K562 (cell line): ENCODE measurements at regions not wholly inside any gene's neighbourhood (a gene's known extent, or its start where the extent isn't known, plus 50 kb on each side); places are given as distances from the start of the nearest gene placed in this dataset.

Experiments used
- ATAC-seq: fragments of 200-7000 bp; cut with Tn5 transposase; 3 replicates; pipeline ENCODE4 v1.9.1; 2020; ENCODE audit warnings: moderate library complexity
- BruUV-seq: library from RNA; stranded (reverse); fragments of 400-500 nt; replicated peaks from 2 replicates; lab custom pipeline; 2021; lab: Mats Ljungman, UMichigan
- CTCF ChIA-PET: fragments of 300-600 bp; formaldehyde crosslinking; extraction: SDS; loops from one replicate; lab custom pipeline; 2021; ENCODE audit warnings: low intra/inter-chr PET ratio; lab: Yijun Ruan, JAX
- POLR2A ChIA-PET: fragments of 300-600, 350-650 bp; sonication (Branson Sonifier 250); formaldehyde crosslinking; extraction: SDS; loops from one replicate; lab custom pipeline; 2021; ENCODE audit warnings: antibody characterized with exemption, inconsistent platforms; lab: Yijun Ruan, JAX
- DNase-seq, 4 experiments: peaks; one replicate each; pipeline versions ENCODE4 v3.0.0 to v3.0.0-alpha.2; 2011 to 2018; ENCODE audit warnings: low spot score in 3 of 4, mixed read lengths in 3 of 4; ENCODE audit errors: extremely low read depth in 1 of 4
- FAIRE-seq: peaks from 2 replicates; lab custom pipeline; 2011; peaks lifted over from hg19 to GRCh38; lab: Jason Lieb, UNC
- H2AFZ ChIP-seq: 2 replicates; pipeline ENCODE4 v1.6.0; 2011; ENCODE audit warnings: low read depth, low read length, control low read depth, inconsistent platforms
- H3K27ac ChIP-seq: fragments of 200-600 bp; 3 replicates; pipeline ENCODE4 v1.8.0; 2011; ENCODE audit warnings: low read depth, mild to moderate bottlenecking, control low read depth, inconsistent platforms, low read length, moderate library complexity, mixed read lengths; ENCODE audit errors: extremely low read depth
- H3K27me3 ChIP-seq, 2 experiments: fragments of 300-600 bp in 1 of 2; 2 replicates in 1 of 2; 3 replicates in 1 of 2; pipeline versions ENCODE4 v1.6.0 to v1.8.0; 2011; ENCODE audit warnings: inconsistent platforms in 2 of 2, low read length in 2 of 2, mild to moderate bottlenecking in 1 of 2, mixed read lengths in 1 of 2, moderate library complexity in 1 of 2; ENCODE audit not compliant: control insufficient read depth in 2 of 2, insufficient read depth in 2 of 2
- H3K36me3 ChIP-seq: fragments of 300-600 bp; 3 replicates; pipeline ENCODE4 v1.8.0; 2011; ENCODE audit warnings: mild to moderate bottlenecking, low read length, inconsistent platforms; ENCODE audit not compliant: control insufficient read depth, insufficient read depth
- H3K4me1 ChIP-seq, 2 experiments: fragments of 200-600 bp in 1 of 2; replicated peaks in 1 of 2; 2 replicates in 1 of 2; 3 replicates in 1 of 2; pipeline versions ENCODE4 v1.5.1 to v1.8.0; 2011; ENCODE audit warnings: inconsistent platforms in 2 of 2, low read length in 2 of 2, mild to moderate bottlenecking in 1 of 2, mixed read lengths in 1 of 2, moderate library complexity in 1 of 2; ENCODE audit not compliant: control insufficient read depth in 2 of 2, insufficient read depth in 2 of 2
- H3K4me2 ChIP-seq: 2 replicates; pipeline ENCODE4 v1.6.1; 2011; ENCODE audit warnings: low read length, control low read depth, inconsistent platforms, mixed read lengths; ENCODE audit not compliant: insufficient read depth
- H3K4me3 ChIP-seq: fragments of 200-600 bp; sonication (generic), shearing (Covaris generic); 2 replicates; pipeline ENCODE4 v1.5.1; 2016; ENCODE audit warnings: control low read depth, inconsistent platforms
- H3K79me2 ChIP-seq: fragments of 200-600 bp; 3 replicates; pipeline ENCODE4 v1.8.0; 2011; ENCODE audit warnings: low read length, inconsistent platforms; ENCODE audit not compliant: control insufficient read depth, insufficient read depth
- H3K9ac ChIP-seq, 2 experiments: 2 replicates each; pipeline versions ENCODE4 v1.6.0 to v1.6.1; 2011; ENCODE audit warnings: low read depth in 2 of 2, low read length in 2 of 2, control low read depth in 1 of 2, inconsistent platforms in 1 of 2, mild to moderate bottlenecking in 1 of 2, mixed read lengths in 1 of 2; ENCODE audit not compliant: insufficient read depth in 1 of 2
- H3K9me1 ChIP-seq: one replicate; pipeline ENCODE4 v1.6.0; 2011; ENCODE audit warnings: inconsistent platforms, mild to moderate bottlenecking, low read length, moderate library complexity; ENCODE audit not compliant: control insufficient read depth, insufficient read depth
- H3K9me3 ChIP-seq: replicated peaks from 2 replicates; pipeline ENCODE4 v1.5.1; 2011; ENCODE audit warnings: low read depth, low read length, inconsistent platforms; ENCODE audit not compliant: control insufficient read depth, insufficient read depth
- H4K20me1 ChIP-seq: replicated peaks from 2 replicates; pipeline ENCODE4 v1.6.1; 2011; ENCODE audit warnings: low read length, inconsistent platforms, mixed read lengths; ENCODE audit not compliant: control insufficient read depth, insufficient read depth
- BCL6 ChIP-seq: fragments of 250-450 bp; sonication (Bioruptor Pico); IDR thresholded peaks from 2 replicates; pipeline ENCODE4 v1.4.0; 2020
- C11orf30 ChIP-seq: fragments of 450-650 bp; IDR thresholded peaks from 2 replicates; pipeline ENCODE4 v1.6.1; 2016; ENCODE audit warnings: low read depth, mild to moderate bottlenecking
- CUX1 ChIP-seq: fragments of 200-800 bp; sonication (Bioruptor generic); IDR thresholded peaks from 2 replicates; pipeline ENCODE4 v1.6.1; 2016; ENCODE audit warnings: missing genetic modification characterization, missing compliant biosample characterization
- DLX4 ChIP-seq: fragments of 250-450 bp; sonication (Bioruptor Pico); IDR thresholded peaks from 2 replicates; pipeline ENCODE4 v1.6.1; 2021; ENCODE audit warnings: mild to moderate bottlenecking
- MCM5 ChIP-seq: fragments of 450-650 bp; IDR thresholded peaks from 2 replicates; pipeline ENCODE4 v1.6.1; 2016; ENCODE audit warnings: low read depth
- SMAD4 ChIP-seq: fragments of 250-450 bp; sonication (Bioruptor Pico); conservative IDR thresholded peaks from 2 replicates; pipeline ENCODE4 v1.8.0; 2021; ENCODE audit warnings: inconsistent platforms, mild to moderate bottlenecking, moderate library complexity
- ZBTB26 ChIP-seq: fragments of 450-650 bp; formaldehyde crosslinking; IDR thresholded peaks from 2 replicates; pipeline ENCODE4 v1.4.0; 2022; ENCODE audit warnings: missing genetic modification characterization
- ZKSCAN1 ChIP-seq: fragments of 150-350 bp; IDR thresholded peaks from 2 replicates; pipeline ENCODE4 v1.6.1; 2016; ENCODE audit warnings: low read depth, low read length
- ZNF639 ChIP-seq, 2 experiments: fragments of 200-800 bp in 1 of 2; sonication (Bioruptor generic) in 1 of 2; sonication (generic) in 1 of 2; formaldehyde crosslinking in 1 of 2; IDR thresholded peaks in 1 of 2; conservative IDR thresholded peaks in 1 of 2; 2 replicates each; pipeline versions ENCODE4 v1.5.0 to v1.6.1; 2016 to 2020; ENCODE audit warnings: missing compliant biosample characterization in 1 of 2, missing genetic modification characterization in 1 of 2, missing genetic modification reagents in 1 of 2
- in situ Hi-C: fragments of 300-500 bp; cut with MboI; formaldehyde crosslinking; loops from 4 replicates; pipeline ENCODE4 v1.15.0; 2018; ENCODE audit warnings: inconsistent platforms, mixed read lengths
- intact Hi-C: fragments of 100-400 bp; cut with micrococcal nuclease; formaldehyde crosslinking; loops from 2 replicates; pipeline ENCODE4 v1.14.2; 2022

GRCh38 chr4:104826171-104826570, 320.5 kb upstream of the TET2 start (continued):
- no peak for TF ChIP-seq BCL6 (CRISPR knock-in tag)
- TF ChIP-seq ZNF639 (CRISPR knock-in tag; conservative IDR thresholded peaks at IDR 0.05 in 1 of 2, IDR thresholded peaks at IDR 0.05 in 1 of 2), result no peak
- TF ChIP-seq ZKSCAN1, result no peak
- TF ChIP-seq C11orf30, result no peak
- TF ChIP-seq ZBTB26 (CRISPR knock-in tag), result no peak
- TF ChIP-seq SMAD4 (CRISPR knock-in tag), result no peak
- TF ChIP-seq MCM5, result no peak
- TF ChIP-seq DLX4 (CRISPR knock-in tag), result no peak
- TF ChIP-seq, all 486 proteins: peak for 0

GRCh38 chr4:104829761-104830160, 316.9 kb upstream of the TET2 start:
- ATAC-seq, result no peak
- H2AFZ ChIP-seq, result no peak overlapping the region
- no peak for DNase-seq
- intact Hi-C loops (no loop called here), in situ Hi-C loops (no loop called here)
- no peaks in the 10 kb centered on the region for H3K9me1 ChIP-seq
- no peaks in the 10 kb centered on the region for H3K9me3 ChIP-seq
- CTCF ChIA-PET, result no interaction called here
- H3K4me2 ChIP-seq, result no peak overlapping the region
- no peak overlapping the region for H3K9ac ChIP-seq
- H4K20me1 ChIP-seq, result no peaks in the 10 kb centered on the region
- H3K4me1 ChIP-seq, result no peaks in the 10 kb centered on the region
- no peaks in the 10 kb centered on the region for H3K36me3 ChIP-seq
- H3K4me3 ChIP-seq, result no peak overlapping the region
- H3K79me2 ChIP-seq, result no peaks in the 10 kb centered on the region
- no peak overlapping the region for H3K27ac ChIP-seq
- no peak for FAIRE-seq
- H3K27me3 ChIP-seq, result no peaks in the 10 kb centered on the region
- POLR2A ChIA-PET, result no interaction called here
- BruUV-seq, result no TSS peak
- TF ChIP-seq CUX1 (CRISPR knock-in tag), result no peak
- TF ChIP-seq ZBTB26 (CRISPR knock-in tag), result no peak
